ACC112 (cell line): ENCODE measurements at regions not wholly inside any gene's neighbourhood (a gene's known extent, or its start where the extent isn't known, plus 50 kb on each side); places are given as distances from the start of the nearest gene placed in this dataset.

Experiments used
- H2AFZ ChIP-seq: fragments of 200-600 bp; sonication (generic); one replicate; pipeline ENCODE4 v1.6.0; 2017; ENCODE audit warnings: antibody characterized with exemption, low read length; ENCODE audit not compliant: unreplicated experiment
- H3K27ac ChIP-seq: fragments of 200-600 bp; sonication (generic); 2 replicates; pipeline ENCODE4 v1.5.1; 2014; ENCODE audit warnings: low read depth, mild to moderate bottlenecking, antibody characterized with exemption, low read length, moderate library complexity
- H3K27me3 ChIP-seq: fragments of 200-600 bp; sonication (generic); 2 replicates; pipeline ENCODE4 v1.6.1; 2014; ENCODE audit warnings: mild to moderate bottlenecking, antibody characterized with exemption, low read length, moderate library complexity, mixed read lengths; ENCODE audit not compliant: insufficient read depth
- H3K36me3 ChIP-seq: fragments of 200-600 bp; sonication (generic); 2 replicates; pipeline ENCODE4 v1.6.1; 2016; ENCODE audit warnings: mild to moderate bottlenecking, antibody characterized with exemption, low read length, moderate library complexity, mixed read lengths; ENCODE audit not compliant: insufficient read depth
- H3K4me1 ChIP-seq: fragments of 200-600 bp; sonication (generic); one replicate; pipeline ENCODE4 v1.6.1; 2016; ENCODE audit warnings: low read length, mixed read lengths; ENCODE audit not compliant: insufficient read depth, unreplicated experiment, control insufficient read depth
- H3K4me3 ChIP-seq: fragments of 200-600 bp; sonication (generic); 2 replicates; pipeline ENCODE4 v1.5.1; 2014; ENCODE audit warnings: mild to moderate bottlenecking, low read depth, low read length
- H3K79me2 ChIP-seq: fragments of 200-600 bp; sonication (generic); one replicate; pipeline ENCODE4 v1.6.0; 2016; ENCODE audit warnings: low read length; ENCODE audit not compliant: control insufficient read depth, unreplicated experiment, insufficient read depth

DNA sequence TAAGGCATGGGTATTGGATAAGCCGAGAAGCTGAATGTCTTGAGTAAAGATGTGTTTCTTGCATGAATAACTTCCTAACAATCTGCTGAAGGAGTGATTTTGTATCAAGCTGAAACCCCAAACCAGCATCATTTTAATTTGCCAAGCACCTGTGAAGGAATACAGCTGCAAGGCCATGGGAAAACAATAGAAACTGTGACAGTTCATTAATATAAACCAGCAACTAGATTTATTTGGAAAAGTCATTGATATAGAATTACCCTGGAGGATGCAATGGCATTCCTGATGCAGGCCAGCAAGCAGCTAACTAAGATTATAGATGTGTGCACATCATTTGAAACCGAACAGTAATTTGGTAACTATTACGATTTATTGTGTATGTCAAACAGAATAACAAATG is 155.7 kb upstream of the TCF4 start:
- Histone ChIP-seq H3K27ac (no peak overlapping the region), H3K4me1 (no peaks in the 10 kb centered on the region), H3K79me2 (no peaks in the 10 kb centered on the region), H3K36me3 (no peaks in the 10 kb centered on the region), H3K4me3 (no peak overlapping the region), H3K27me3 (no peaks in the 10 kb centered on the region), H2AFZ (no peak overlapping the region)

DNA sequence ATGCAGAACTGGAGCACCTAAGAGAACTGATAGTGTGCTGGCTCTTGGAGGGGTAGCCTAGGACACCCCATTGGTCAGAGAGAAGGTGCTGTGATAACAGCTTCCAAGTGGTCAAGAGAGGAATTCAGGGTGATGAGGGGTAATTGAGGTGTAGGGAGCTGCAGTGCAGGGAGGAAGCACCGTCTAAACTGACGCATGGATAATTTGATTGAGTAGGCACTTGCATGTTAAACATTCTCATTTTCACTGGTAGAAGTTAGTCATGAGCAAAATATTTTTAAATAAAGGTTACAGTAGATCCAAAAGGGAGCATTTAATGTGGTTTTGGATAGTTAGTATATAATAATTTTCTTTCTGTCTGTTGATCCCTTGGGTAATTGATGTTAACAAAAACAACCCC is 155.1 kb upstream of the TCF4 start:
- H3K79me2 ChIP-seq = no peaks in the 10 kb centered on the region
- no peak overlapping the region for H2AFZ ChIP-seq
- no peaks in the 10 kb centered on the region for H3K36me3 ChIP-seq
- no peaks in the 10 kb centered on the region for H3K4me1 ChIP-seq
- no peak overlapping the region for H3K4me3 ChIP-seq
- no peak overlapping the region for H3K27ac ChIP-seq
- H3K27me3 ChIP-seq = no peaks in the 10 kb centered on the region

DNA sequence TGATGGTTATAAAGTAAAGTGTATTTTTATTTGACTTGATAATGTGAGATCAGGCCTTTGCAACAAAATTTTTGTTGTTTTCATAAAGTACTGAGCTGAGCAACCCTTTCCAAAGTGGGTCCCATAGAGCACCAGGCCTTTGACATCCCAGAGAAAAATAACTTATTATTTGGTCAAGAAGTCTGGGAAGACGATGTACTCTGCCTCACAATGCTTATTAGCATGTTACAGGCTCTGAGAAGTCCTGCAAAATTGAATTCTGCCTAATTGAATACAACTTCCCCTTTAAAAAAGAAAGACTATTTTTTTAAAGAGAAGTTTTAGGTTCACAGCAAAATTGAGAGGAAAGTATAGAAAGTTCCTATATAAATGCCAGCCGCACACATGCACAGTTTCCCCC is 151.5 kb upstream of the TCF4 start:
- H3K79me2 ChIP-seq = no peaks in the 10 kb centered on the region
- no peaks in the 10 kb centered on the region for H3K36me3 ChIP-seq
- no peaks in the 10 kb centered on the region for H3K27me3 ChIP-seq
- H2AFZ ChIP-seq = no peak overlapping the region
- no peak overlapping the region for H3K27ac ChIP-seq
- no peak overlapping the region for H3K4me3 ChIP-seq
- peaks cover 3% of the 10 kb centered on the region for H3K4me1 ChIP-seq

DNA sequence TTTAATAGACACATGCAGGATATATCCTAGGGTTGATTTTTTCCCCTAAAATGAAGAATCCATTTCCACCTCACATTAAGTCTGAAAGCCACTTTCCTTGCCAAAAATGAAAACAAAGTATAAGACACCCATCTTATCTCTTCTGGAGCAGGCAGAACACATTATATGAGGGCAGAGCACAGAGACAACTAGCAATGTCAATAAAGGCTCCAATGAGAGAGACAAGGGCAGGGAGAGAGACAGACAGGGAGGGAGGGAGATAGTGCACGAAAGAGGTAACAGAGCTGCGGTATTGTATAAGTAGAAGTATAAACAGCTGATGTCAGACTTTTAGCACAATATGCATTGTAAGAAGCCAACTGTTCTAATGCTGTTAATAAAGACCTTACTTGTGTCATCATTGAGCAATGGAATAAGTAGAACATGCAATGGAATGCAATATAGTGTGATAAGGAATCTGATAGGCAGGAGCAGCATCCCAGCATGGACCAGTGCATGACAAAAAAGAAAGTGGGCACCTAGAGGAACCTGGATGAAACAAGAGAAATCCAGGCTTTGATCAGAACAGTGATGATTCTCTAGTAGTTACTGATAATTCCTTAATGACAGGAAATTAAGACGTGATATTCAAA is 150.6 kb upstream of the TCF4 start:
- no peak overlapping the region for H3K27ac ChIP-seq
- peaks cover 3% of the 10 kb centered on the region for H3K4me1 ChIP-seq
- H2AFZ ChIP-seq = no peak overlapping the region

DNA sequence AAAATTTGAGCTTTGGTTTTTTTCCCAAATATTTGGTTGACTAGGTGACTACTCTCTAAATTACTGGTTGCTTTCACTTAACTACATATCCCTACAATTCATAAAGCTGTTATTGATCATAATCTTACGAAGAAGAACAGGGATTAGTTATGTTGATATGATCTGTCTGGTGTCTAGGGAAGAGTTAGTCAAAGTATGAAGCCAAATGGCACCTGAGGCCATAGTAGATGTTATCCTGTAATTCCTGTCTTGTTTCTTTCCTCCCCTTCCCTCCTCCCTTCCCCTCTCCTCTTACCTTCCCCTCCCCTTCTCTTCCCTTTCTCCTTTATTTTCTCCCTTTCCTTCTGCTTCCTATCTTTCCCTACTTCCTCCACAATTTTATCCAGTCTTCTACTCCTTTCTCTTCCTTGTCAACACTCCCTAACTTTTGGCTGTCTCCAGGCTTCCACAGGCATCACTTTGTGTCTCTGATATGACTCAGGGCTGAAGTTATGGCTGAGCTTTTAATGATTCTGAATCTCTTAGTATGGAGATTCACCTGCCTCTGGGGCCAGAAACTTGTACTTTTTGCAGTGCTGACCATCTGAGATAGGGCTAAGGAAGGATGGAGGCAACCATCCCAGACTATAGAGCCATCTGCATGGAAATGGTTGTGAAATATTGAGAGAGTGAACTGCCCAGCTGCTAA is 149.9 kb upstream of the TCF4 start:
- Histone ChIP-seq H2AFZ (no peak overlapping the region), H3K27ac (no peak overlapping the region), H3K27me3 (no peaks in the 10 kb centered on the region), H3K36me3 (no peaks in the 10 kb centered on the region), H3K79me2 (no peaks in the 10 kb centered on the region), H3K4me1 (peaks cover 7% of the 10 kb centered on the region), H3K4me3 (no peak overlapping the region)

More for the DNA sequence above, 150.6 kb upstream of the TCF4 start:
- H3K27me3 ChIP-seq = no peaks in the 10 kb centered on the region
- H3K4me3 ChIP-seq = no peak overlapping the region
- no peaks in the 10 kb centered on the region for H3K36me3 ChIP-seq
- no peaks in the 10 kb centered on the region for H3K79me2 ChIP-seq

DNA sequence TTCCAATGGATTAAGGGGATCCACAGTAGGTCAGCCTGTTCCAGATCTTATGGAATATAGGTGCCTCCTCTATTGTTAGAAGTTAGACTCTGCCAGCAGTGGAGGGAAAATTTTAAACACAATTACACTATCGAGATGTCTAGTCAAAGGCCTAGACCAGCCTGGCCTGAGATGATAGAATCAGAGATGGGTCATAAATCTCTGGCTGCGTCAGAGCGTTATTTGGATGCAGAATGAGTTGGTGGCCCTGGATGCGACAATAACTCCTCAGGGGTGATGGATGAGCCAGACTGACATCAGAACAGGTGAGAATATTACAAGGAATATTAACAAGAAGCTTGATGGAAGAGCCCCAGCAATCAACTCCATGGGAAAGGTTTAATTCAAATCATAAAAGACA is 149.3 kb upstream of the TCF4 start:
- H3K4me3 ChIP-seq = no peak overlapping the region
- no peak overlapping the region for H2AFZ ChIP-seq
- H3K27ac ChIP-seq = no peak overlapping the region
- peaks cover 14% of the 10 kb centered on the region for H3K4me1 ChIP-seq
- no peaks in the 10 kb centered on the region for H3K27me3 ChIP-seq
- H3K36me3 ChIP-seq = no peaks in the 10 kb centered on the region
- no peaks in the 10 kb centered on the region for H3K79me2 ChIP-seq

DNA sequence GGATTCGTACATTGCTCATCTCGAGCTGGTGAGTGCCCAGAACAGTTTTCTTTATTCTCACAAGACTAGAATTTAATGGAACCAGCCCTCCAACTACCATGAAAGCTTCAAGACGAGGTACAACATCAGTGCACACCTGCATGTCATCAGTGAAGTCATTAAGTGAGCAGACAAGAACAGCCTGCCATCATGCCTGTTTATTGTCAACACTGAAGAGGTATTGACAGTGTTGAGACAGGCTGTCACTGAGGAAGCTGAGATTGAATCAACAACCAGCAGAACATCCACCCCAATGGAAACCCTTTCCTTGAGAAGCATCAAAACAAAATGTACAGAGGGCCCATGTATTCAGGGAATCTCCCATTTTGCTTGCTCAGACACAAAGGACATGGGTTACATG is 148.0 kb upstream of the TCF4 start:
- Histone ChIP-seq H2AFZ (no peak overlapping the region), H3K4me1 (peaks cover 22% of the 10 kb centered on the region), H3K79me2 (no peaks in the 10 kb centered on the region), H3K27me3 (no peaks in the 10 kb centered on the region), H3K36me3 (no peaks in the 10 kb centered on the region), H3K27ac (no peak overlapping the region), H3K4me3 (no peak overlapping the region)

DNA sequence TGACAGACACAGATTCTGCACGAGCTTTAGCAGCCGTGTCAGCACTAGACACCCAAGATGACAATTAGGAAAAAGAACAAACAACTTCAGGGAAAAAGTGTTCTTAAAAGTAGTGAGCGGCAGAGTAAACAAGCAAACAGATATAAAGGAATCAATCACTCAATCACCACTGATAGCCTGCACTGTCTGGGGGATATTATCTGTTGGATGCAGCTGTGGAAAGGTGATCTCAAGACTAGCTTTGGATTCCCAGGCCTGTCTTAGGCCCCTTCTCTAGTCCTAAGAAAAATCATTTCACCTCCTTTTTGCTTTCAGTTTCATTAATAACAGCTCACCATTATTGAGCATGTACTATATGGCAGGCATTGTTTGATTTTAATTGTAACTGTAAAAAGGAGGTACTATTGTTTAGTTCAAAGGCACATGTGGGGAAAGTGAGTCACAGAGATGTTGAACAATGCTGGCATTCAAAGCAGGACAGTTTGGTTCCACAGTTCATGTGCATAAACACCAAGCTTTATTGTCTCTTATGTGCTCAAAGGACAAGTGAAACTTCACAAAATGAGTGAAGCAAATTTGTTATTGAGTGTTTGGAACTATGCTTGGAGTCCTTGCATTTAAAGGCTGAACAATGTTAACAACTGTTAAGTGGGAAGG is 147.3 kb upstream of the TCF4 start:
- no peak overlapping the region for H3K27ac ChIP-seq
- peak overlapping the region; percentile 76 for H2AFZ ChIP-seq
- no peak overlapping the region for H3K4me3 ChIP-seq
- H3K27me3 ChIP-seq = no peaks in the 10 kb centered on the region
- peaks cover 22% of the 10 kb centered on the region for H3K4me1 ChIP-seq
- H3K79me2 ChIP-seq = no peaks in the 10 kb centered on the region
- H3K36me3 ChIP-seq = no peaks in the 10 kb centered on the region

DNA sequence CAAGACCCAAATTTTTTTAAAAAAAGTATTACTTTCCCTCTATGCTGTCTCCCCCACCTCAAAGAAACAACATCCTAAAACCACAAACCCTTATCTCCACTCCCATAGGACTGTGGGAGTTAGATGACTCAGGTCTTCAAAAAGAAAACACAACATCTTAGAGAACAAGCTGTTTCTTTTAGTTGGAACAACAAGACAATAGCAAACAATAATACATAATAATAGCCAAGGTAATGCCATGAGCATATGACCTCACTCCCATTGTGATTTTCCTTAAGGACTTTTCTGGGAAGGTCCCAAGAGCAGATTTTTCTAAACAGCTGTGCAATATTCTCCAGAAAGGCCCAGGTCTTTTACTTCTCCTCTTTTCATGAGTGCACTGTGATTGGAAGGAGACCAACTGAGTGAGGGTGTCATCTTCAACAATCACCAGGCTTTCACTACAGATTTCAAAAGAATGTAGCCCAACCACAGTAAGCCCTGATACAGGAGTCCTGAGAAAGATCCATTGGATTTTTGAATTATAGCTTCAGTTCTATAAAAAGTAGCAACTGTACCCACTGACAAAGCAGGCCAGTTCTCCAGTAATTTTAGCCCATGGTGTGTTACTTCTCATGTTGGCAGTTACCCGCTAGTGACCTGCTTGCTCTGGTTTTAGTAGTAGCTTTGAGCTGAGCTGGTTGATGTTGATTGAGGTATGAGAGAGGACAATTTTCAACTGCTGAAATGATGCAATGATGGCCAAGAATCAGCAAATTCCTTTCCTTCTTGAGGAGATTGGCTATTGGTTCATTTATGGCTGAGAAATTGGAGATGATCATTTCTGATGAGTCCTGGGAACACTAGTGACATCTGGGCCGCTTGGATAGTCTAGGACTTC is 144.5 kb upstream of the TCF4 start:
- peaks cover 22% of the 10 kb centered on the region for H3K4me1 ChIP-seq
- no peaks in the 10 kb centered on the region for H3K27me3 ChIP-seq
- no peaks in the 10 kb centered on the region for H3K79me2 ChIP-seq
- peak overlapping the region; percentile 71 for H2AFZ ChIP-seq
- peak overlapping the region; percentile 62 for H3K4me3 ChIP-seq
- H3K36me3 ChIP-seq = no peaks in the 10 kb centered on the region
- peak overlapping the region; percentile 95 for H3K27ac ChIP-seq

DNA sequence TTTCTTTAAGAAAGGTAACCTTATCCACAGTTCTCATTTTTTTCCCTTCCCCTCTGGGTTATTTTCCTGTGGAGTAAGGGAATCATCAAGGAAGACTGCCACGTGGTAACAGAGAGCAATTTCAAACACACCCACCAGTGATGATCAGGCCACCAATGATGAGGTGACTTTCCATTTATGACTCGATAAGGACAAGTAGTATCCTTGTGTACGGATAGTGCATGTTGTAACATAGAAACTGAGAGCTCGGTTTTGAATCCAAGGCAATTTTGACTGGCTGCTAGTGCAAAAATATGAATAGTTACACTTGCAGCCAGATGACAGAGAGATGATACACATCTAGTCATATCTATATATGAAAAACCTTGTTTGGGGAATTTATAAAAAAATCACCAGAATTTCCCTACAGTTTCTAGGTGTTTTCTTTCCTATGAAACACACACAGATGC is 143.6 kb upstream of the TCF4 start:
- Histone ChIP-seq H2AFZ (peak overlapping the region; percentile 71), H3K4me1 (peaks cover 22% of the 10 kb centered on the region), H3K36me3 (no peaks in the 10 kb centered on the region), H3K27ac (peak overlapping the region; percentile 95), H3K79me2 (no peaks in the 10 kb centered on the region), H3K27me3 (no peaks in the 10 kb centered on the region), H3K4me3 (peak overlapping the region; percentile 62)
